GM19452 (cell line): ENCODE measurements at regions not wholly inside any gene's neighbourhood (a gene's known extent, or its start where the extent isn't known, plus 50 kb on each side); places are given as distances from the start of the nearest gene placed in this dataset.

Experiments used
- ATAC-seq: cut with Tn5 transposase; IDR thresholded peaks from one replicate; pipeline ENCODE4 v1.9.1; 2021; ENCODE audit not compliant: unreplicated experiment

DNA sequence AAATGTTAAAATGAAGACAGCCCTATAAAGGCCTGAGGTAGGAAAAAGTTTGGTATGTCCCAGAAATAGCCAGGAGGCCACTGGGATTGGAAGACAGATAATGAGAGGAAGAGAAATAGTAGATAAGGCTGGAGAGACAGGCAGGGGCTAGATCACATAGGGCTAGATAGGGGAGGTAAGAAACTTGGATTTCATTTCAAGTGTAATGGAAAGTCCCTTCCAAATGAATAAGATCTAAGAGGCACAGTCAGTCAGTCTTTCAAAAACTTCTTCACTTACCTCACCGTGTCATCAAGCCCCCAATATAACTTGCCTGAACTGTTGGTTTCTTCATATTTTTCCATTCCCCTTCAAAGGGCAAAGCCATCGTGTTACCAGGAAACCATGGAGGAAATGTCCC lies 121.8 kb downstream of the SPCS3 start:
- ATAC-seq: no peak

DNA sequence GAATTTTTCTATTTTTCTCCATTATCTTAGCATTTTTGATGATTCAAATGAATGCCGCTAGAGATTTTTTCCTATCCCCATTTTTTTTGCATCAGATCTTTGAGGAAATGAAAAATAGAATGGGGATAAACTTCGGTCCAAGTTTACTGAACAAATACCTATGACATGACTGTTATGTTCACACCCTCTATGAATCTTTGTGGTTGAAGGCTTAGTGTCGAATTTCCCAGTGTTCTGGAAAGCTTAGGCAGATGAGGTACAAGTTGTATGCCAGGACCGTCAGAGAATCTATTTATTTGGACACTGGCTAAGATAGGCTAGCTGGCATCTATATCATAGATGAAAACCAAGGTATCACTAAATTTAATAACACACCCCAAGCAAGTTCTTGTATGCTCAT lies 123.4 kb downstream of the SPCS3 start:
- ATAC-seq: no peak

DNA sequence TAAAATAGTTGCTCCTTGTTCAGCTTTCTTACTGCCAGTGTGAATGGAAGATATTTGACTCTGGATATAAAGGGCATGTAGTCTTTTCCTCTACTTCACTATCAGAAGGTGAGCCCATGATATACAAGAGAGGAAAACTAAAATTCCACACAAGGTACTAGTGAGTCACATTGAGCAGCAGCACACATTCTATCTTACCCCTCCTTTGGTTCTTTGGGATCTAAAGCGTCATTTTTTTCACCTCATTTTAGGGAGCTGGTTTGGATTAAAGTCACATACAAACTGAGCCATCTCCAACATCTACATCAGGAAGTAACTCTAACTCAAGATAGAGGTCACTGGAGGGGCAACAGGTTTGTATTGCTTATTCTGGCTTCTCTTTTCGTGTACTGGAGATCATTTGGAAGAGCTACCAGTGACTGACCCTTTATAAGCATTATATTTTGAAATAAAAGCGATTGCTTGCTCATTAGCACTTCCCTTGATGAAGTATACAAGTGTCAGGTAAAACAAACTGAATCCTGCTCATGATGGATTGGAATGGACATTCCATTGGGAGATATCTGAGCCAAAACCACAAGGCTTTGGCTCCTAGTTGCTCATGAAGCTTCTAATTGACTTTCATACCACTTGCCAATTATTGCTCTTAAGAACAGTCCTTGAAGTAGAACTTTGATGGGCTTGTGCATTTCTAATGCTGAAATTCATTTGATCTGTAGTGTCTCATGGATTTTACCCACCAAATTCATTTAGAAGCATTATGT lies 124.1 kb downstream of the SPCS3 start:
- no peak for ATAC-seq

DNA sequence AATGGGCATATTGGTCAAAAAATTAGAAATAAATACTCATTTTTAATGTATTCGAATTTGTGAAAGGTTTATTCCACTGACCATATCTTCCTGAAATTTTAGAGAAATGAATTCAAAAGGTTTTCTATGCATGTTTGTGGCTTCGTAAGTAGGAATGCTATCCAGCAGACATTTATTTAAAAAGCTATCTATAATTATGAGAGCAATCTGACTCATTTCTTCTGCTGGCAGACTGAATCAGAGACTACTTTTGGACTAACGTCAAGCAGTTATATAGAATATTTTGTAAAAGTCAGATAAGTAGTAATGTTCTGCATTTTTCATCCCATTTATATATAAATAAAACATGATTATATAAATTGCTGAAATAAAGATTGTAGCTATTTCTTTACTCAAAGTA lies 125.0 kb downstream of the SPCS3 start:
- ATAC-seq: no peak

DNA sequence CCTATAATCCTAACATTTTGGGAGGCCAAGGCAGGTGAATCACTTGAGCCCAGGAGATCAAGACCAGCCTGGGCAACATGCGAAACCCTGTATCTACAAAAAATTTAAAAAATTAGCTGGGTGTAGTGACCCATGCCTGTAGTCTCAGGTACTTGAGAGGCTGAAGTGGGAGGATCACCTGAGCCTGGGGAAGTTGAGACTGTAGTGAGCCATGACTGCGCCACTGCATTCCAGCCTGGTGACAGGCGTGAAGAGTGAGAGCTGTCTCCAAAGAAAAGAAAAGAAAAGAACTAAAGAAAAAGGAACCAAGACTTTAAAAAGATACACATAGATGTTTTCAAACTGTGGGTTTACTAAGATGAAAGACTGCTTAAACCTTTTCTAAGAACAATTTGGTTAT lies 129.0 kb downstream of the SPCS3 start:
- no peak for ATAC-seq

DNA sequence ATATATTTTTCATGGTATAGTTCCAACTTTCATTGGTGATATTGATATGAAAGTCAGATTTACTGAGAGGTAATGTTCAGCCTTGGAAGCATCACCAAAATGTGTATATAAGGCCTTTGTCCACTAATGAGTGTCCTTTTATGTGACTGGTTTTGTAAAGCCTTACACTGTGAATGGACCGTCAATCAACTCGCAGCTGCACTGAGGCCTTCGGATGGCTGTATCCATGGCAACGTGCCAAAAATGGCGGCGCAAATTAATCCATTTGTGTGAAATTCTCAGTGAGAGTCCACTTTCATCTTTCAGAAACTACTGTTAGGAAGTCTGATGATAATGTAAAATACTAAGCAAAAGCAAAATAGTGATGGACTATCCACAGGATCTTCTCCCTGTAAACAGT lies 131.7 kb downstream of the SPCS3 start:
- no peak for ATAC-seq

DNA sequence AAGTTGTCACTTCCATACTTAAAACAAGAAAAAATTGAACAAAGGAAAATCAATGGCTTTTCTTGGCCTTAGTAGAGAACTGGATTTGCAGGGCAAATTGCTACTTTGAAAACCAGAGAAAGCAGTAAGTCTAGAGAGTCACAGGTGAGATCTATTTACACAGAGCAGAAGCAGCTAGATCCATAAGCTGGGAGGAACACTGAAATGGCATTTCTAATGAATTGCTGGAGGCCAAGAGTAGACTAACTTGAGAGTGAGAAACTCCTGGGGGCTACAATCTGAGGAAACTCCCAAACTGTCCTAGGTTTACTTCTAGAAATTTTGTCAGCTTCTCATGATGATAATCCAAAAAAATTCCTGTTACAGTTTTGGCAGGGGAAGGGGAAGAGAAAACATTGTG lies 133.3 kb downstream of the SPCS3 start:
- ATAC-seq: no peak

DNA sequence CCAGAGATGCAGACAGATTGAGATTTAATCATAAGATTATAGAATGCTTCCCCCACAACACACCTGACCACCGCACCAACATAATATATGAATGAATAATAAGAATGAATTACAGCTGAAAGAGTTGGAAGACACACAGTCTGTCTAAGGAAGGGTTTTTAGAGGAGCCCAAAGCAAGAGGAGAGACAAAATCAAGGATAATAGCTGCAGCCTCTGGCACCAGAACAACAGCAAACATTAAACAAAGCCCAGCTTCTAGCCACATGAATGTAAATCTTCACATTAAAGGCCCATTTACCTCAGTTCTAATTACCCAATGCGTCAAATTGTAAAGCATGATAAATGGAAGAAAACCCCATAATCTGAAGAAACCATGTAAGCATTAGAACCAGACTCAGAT lies 133.9 kb downstream of the SPCS3 start:
- ATAC-seq: no peak

DNA sequence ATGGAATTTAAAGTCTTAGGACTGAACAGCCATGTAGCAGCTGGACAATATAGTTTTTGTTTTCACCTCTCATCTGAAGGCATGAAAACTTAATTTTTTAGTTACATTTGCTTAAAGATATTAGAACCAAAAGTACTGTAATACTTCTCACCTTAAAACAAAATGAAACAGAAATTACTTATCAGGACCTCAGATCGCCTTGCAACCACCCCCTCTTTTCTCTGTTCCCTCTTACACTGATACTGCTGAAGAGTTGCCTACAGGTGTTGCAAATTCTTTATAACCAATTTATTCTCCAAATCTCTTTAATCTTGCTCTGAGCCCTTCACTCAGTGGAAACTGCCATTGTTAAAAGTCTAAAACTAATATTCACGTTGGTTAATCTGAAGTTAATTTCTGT lies 145.0 kb downstream of the SPCS3 start:
- peak; percentile 97 for ATAC-seq

DNA sequence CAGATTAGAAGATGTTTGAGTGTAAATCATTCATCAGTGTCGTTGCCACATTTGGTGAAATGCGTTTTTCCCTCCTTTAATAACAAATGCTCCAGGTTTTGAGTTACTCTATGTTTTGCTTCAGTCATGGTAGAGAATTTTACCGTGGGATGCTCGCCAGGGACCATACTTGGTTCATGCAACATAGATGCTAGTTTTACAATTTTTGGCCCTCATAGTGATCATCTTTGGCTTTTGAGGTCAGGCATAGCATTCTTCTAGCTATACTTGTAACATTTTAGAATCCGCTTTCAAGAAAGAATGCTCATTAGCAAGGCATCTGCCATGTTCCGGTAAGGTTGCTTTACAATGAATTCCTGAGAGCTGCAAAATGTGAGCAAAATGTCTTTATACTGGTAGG lies 147.2 kb downstream of the SPCS3 start:
- no peak for ATAC-seq

DNA sequence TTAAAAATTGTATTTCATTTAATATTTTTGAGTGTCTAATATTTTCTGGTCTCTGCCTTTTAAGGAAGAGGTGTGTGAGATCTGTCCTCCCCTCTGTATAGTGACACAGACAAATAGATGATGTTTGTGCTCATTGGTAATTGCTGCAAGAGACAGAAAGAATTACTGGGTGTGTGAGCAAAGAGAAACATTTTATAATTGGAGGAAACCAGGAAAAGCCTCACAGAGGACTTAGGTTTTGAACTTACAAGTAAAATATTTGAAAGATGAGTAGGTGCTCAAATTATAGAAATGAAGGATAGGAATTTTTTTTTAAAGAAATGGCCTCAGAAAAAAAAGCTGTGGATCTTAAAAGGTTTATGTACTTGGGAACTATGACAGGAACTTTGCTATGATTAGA lies 149.8 kb downstream of the SPCS3 start:
- no peak for ATAC-seq

DNA sequence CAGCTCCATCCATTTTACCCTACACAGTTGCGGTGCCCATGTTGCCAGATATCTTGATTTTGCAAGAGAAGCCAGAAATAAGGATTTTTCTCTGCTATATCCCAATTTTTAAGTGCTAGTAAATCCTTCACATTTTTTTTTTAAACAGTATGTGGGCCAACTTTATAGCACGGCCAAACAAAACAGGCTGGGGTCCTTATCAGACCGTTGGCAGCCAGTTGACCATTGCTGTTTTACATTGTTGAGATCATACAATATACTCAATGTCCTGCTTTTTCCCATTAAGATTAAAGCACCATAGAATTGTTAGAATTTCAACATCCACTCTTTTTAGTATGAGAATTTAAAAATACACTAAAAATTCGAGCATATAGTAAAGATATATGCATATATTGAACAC lies 150.9 kb downstream of the SPCS3 start:
- ATAC-seq: no peak

DNA sequence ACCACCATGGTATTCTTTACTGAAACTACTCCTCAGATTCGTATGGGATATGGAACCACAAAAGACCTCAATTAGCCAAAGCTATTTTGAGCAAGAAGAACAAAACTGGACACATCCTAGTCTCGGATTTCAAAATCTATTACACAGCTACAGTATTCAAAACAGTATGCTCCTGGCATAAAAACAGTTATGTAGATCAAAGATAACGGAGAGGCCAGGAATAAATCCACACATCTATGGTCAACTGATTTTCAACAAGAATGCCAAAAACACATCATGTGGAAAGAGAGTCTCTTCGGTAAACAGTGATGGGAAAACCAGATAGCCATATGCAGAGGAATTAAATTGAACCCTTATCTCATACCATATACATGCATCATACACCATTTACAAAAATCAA lies 155.3 kb downstream of the SPCS3 start:
- no peak for ATAC-seq

DNA sequence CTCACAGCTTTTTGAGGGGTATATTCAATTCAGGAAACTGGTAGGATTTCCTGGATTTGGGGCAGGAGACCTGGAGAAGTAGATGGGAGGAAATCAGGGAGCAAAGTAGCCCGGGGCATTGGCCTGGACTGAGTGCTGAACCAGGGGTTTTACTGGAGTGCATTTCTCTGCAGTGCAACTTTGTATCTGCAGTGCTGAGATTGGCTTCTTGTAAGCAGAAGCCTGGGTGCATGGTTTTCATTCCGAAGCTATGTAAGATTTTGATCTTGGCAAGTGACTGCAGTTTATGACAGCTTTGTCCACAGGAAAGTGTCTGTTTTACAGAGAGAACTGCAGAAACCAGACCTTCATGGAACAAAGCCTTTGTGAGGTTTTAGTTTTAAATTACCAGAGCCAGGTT lies 158.3 kb downstream of the SPCS3 start:
- no peak for ATAC-seq

DNA sequence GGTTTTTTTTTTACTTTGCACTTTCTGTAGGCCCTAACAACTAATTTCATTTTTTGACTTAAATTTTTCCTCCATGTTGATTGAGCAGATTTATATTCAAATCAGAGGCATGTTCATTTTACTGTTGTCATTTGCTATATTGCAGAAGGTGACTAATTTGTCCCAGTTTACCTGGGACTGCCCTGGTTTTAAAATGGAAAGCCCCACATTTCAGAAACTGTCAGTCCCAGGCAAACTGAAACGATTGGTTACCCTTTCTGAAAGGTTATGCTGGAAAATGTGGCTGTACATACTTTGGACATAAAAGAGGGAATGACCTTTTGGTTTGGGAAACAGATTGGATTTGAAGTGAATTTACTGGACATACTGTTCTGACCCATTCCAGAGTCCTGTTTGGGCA lies 160.0 kb downstream of the SPCS3 start:
- no peak for ATAC-seq

DNA sequence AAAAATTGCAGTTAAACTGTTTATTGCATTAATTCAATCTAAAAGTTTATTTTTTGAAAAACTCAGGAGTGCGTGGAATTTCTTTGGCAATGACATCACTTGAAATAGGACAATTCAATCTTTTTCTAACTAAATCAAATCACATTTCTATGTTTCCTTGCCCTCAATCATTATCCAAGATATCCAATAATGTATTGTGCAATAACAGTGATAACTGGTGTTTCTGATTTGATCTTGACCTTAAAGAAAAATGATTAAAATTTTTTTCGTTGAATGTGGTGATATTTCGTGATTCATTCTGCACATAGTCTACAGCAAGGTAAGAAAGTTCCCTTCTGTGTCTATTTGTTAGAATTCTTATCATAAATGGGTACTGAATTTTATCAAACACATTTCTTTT lies 163.2 kb downstream of the SPCS3 start:
- ATAC-seq: no peak

DNA sequence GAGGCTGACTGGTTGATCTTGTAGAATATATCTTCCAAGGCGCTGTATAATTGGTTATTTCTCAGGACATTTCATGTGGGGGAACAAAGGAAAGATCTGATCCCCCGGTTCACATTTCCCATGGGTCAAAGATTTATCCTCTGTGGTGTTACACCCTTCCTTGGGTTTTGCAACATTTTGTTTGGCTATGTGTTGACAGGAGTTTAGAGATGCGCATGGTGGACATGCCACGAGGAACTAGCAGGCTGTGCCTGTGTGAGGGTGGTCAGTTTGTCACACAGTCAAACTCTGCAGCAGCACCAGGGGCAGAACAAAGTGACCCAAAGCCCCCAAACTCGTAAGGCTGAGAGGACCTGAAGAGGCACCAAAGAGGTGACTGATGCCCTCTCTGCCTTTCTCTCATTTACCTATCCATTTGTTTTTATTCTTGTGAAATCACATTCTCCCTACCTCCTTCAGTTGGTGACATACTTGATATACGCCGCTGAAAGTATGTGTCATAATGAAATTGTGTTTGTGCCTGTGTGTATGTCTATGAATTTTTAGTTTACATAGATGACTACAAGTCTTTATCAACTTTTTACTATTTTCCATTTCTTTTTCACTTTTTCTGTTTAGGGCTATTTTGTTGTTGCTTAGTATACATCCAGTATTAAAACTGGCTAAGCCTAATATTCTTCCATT lies 164.7 kb downstream of the SPCS3 start:
- ATAC-seq: no peak

DNA sequence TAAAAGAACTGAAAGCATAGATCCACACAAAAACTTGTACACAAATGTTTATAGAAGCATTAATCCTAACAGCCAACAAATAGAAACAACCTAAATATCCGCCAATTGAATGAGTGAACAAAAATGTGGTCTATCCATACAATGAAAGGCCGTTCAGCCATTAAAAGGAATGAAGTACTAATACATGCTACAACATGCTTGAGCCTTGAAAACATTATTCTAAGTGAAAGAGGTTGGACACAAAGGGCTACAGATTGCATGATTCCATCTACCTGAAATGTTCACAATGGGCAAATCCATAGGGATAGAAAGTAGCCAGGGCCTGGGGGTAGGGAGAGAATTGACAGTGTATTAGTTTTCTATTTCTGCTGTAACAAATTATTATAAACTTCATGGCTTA lies 169.2 kb downstream of the SPCS3 start:
- ATAC-seq: no peak

DNA sequence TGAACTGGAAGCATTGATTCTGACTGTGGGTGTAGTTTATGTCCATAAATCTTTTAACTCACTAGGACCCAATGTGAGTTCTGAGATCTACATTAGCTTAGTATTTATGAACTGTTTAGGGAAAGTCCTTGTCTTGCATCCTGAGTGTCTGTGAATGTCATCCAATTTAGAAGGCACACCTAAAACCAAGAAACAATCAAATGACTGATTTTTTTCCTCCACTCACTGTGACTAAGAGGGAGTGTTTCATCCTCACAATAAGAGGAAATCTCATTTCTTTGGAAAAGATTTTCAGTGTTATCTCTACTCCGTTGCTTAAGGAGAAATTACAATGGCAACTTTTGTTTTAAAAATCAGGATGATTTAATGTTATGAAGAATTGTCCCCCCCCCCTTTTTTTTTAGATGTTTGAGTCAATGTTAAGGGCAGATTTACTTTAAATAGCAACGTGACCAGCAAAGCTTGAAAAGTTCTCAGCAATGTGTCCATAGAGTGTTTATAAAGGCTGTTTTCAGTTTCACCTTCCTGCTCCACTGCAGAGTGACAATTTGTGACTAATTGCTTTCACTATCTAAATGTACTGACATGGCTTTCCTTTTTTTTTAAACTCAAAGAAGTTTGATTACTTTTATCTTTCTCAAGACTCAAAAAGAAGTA lies 173.0 kb downstream of the SPCS3 start:
- peak; percentile 100 for ATAC-seq

DNA sequence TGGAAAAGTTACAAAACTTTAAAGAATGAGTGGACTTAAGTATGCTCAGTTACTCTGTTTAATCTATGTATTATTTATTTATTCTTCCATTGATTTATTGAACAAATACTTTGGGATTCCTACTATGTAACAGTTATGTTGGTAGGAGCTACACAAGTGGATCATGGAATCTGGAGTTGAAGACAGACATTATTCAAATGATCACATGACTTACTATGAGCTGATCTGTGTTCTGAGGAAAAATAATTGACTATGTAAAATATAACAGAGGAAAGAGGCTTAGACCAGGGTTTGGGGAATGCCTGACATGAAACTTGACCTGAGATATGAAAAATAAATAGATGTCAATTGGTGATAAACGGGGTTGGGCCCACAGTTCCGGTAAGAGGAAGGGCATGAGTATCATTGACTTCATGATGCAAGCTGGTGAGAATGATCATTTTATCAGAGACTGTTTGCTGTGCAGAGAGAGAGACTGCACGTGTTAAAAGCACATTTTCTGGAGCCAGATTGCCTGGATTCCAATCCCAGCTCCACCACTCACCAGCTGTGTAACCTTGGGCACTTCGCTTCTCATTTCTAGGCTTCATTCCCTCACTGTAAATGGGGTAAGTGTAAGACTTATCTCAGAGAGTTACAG lies 179.0 kb downstream of the SPCS3 start:
- ATAC-seq: no peak

DNA sequence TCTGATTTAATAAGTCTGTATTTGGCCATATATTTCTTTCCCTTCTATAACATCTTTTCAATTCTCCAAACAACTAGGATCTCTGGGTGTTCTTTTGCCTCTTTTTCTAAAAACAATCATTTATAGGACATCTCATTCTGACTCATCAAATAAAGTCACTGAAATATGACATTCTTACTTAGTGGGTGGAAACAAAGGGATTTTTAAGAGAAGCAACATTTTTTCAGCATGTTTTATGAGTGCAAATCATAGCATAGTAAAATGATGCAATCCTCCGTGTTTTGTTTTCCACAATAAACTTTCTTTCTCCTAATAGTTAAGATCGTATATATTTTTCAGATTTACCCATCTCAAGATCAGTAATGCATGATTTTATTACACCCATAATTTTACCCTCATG lies 179.8 kb downstream of the SPCS3 start:
- ATAC-seq: no peak

DNA sequence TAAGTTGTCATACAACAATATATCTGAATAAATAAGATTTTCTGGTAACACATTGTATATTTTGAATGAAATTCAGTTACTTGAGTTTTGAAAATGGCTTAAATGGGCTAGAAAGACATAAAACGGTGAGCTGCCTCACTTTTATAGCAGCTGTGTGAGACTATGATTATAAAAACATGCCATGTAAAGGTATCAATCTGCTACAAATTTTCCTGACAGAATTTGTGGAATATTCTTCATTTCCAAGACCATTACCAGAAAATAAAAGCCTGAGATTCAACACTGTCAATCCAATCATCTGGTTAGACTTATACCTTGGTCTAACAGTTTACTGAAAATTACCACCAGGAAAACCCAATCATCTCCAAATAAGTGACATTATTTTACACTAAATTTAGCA lies 181.1 kb downstream of the SPCS3 start:
- no peak for ATAC-seq
